Esophagus squamous epithelium (tissue), 5 donors: ENCODE measurements at regions not wholly inside any gene's neighbourhood (a gene's known extent, or its start where the extent isn't known, plus 50 kb on each side); places are given as distances from the start of the nearest gene placed in this dataset.

Experiments
- DNase-seq: peaks from one replicate; lab custom pipeline; 2025; lab: John Stamatoyannopoulos, UW
- H3K27ac ChIP-seq, 4 donors: fragments of 200-600 bp; sonication (generic); one replicate each; pipeline ENCODE4 v1.5.1; 2016 to 2019; ENCODE audit warnings: mild to moderate bottlenecking in 1 of 4
- H3K27me3 ChIP-seq, 4 donors: fragments of 200-600 bp; sonication (generic); 1 replicate in 3 of 4; 2 replicates in 1 of 4; pipeline versions ENCODE4 v1.5.1 to v1.6.0; 2017 to 2021; ENCODE audit warnings: antibody characterized with exemption in 1 of 4
- H3K36me3 ChIP-seq, 3 donors: fragments of 200-600 bp; sonication (generic); one replicate each; pipeline ENCODE4 v1.5.1; 2016 to 2019
- H3K4me1 ChIP-seq, 3 donors: fragments of 200-600 bp; sonication (generic); one replicate each; pipeline ENCODE4 v1.5.1; 2017 to 2019
- H3K4me3 ChIP-seq, 4 donors: fragments of 200-600 bp; sonication (generic); 1 replicate in 3 of 4; 2 replicates in 1 of 4; pipeline ENCODE4 v1.5.1; 2016 to 2019; ENCODE audit warnings: mild to moderate bottlenecking in 2 of 4, moderate library complexity in 1 of 4
- H3K9me3 ChIP-seq, 3 donors: fragments of 200-600 bp; sonication (generic); one replicate each; pipeline ENCODE4 v1.5.1; 2016 to 2019
- CTCF ChIP-seq, 6 experiments: fragments of 450-650 bp in 4 of 6; fragments of 200-600 bp in 2 of 6; sonication (generic) in 2 of 6; IDR thresholded peaks; one replicate each; pipeline ENCODE4 v1.5.1; 2016 to 2019; ENCODE audit warnings: antibody characterized with exemption in 6 of 6, mild to moderate bottlenecking in 4 of 6, moderate library complexity in 4 of 6
- POLR2A ChIP-seq, 4 donors: fragments of 450-650 bp; IDR thresholded peaks; one replicate each; pipeline ENCODE4 v1.6.1; 2017; ENCODE audit warnings: antibody characterized with exemption in 4 of 4, mild to moderate bottlenecking in 4 of 4, moderate library complexity in 3 of 4
- WGBS, 2 donors: methylation state at CpG; one replicate each; pipeline ENCODE4 v1.1.5; 2018; 5-methylcytosine and 5-hydroxymethylcytosine counted together
- intact Hi-C: fragments of 100-400 bp; cut with DNase I; formaldehyde crosslinking; loops from one replicate; pipeline ENCODE4 v1.15.0; 2022
- donor health status: DM: yes; HTN: yes; CAD: no.

GRCh38 chr10:61059636-61060035, 115.7 kb upstream of the RHOBTB1 start:
- intact Hi-C loops: no loop called here
- no peaks in the 10 kb centered on the region for H3K36me3 ChIP-seq

GRCh38 chr10:61052469-61053205, 108.7 kb upstream of the RHOBTB1 start:
- no peak for TF ChIP-seq CTCF (IDR thresholded peaks at IDR 0.05)
- TF ChIP-seq POLR2A (IDR thresholded peaks at IDR 0.05): no peak
- H3K9me3 ChIP-seq: no peaks in the 10 kb centered on the region
- H3K36me3 ChIP-seq: no peaks in the 10 kb centered on the region
- H3K4me1 ChIP-seq: no peaks in the 10 kb centered on the region
- intact Hi-C loops: no loop called here
- WGBS, 2 donors: 80 to 82% methylated on average over 2 of the region's 2 CpGs
- no peak for DNase-seq
- H3K27ac ChIP-seq: no peak overlapping the region
- no peak overlapping the region for H3K4me3 ChIP-seq
- no peaks in the 10 kb centered on the region for H3K27me3 ChIP-seq

More at GRCh38 chr10:61059636-61060035, 115.7 kb upstream of the RHOBTB1 start:
- DNase-seq: no peak
- TF ChIP-seq POLR2A (IDR thresholded peaks at IDR 0.05) (no peak), CTCF (IDR thresholded peaks at IDR 0.05) (no peak)
- Histone ChIP-seq H3K27me3 (no peaks in the 10 kb centered on the region), H3K4me3 (no peak overlapping the region), H3K4me1 (peaks cover 0 to 16% (median 0%) of the 10 kb centered on the region in 3 donors), H3K27ac (no peak overlapping the region), H3K9me3 (no peaks in the 10 kb centered on the region)
- 78 to 79% methylated on average over 5 of the region's 5 CpGs for WGBS, 2 donors

GRCh38 chr10:61051344-61051743, 107.4 kb upstream of the RHOBTB1 start:
- no peak overlapping the region for H3K4me3 ChIP-seq
- DNase-seq: no peak
- H3K27ac ChIP-seq: no peak overlapping the region
- H3K9me3 ChIP-seq: no peaks in the 10 kb centered on the region
- no peaks in the 10 kb centered on the region for H3K4me1 ChIP-seq
- WGBS, 2 donors: 81 to 87% methylated on average over 5 of the region's 5 CpGs
- intact Hi-C loops: no loop called here
- TF ChIP-seq POLR2A (IDR thresholded peaks at IDR 0.05) (no peak), CTCF (IDR thresholded peaks at IDR 0.05) (no peak)
- no peaks in the 10 kb centered on the region for H3K27me3 ChIP-seq
- no peaks in the 10 kb centered on the region for H3K36me3 ChIP-seq

- no peak overlapping the region for H3K4me3 ChIP-seq
- H3K9me3 ChIP-seq: no peaks in the 10 kb centered on the region
- no peaks in the 10 kb centered on the region for H3K27me3 ChIP-seq
- 78 to 79% methylated on average over 5 of the region's 5 CpGs for WGBS, 2 donors
- H3K4me1 ChIP-seq: no peaks in the 10 kb centered on the region
- intact Hi-C loops: no loop called here
- DNase-seq: no peak
- no peaks in the 10 kb centered on the region for H3K36me3 ChIP-seq
- no peak overlapping the region for H3K27ac ChIP-seq
- TF ChIP-seq CTCF (IDR thresholded peaks at IDR 0.05) (no peak), POLR2A (IDR thresholded peaks at IDR 0.05) (no peak)
Observed at GRCh38 chr10:61050120-61050745, 106.2 kb upstream of the RHOBTB1 start.

GRCh38 chr10:61049386-61049785, 105.4 kb upstream of the RHOBTB1 start:
- no peaks in the 10 kb centered on the region for H3K27me3 ChIP-seq
- H3K4me1 ChIP-seq: no peaks in the 10 kb centered on the region
- no peak overlapping the region for H3K27ac ChIP-seq
- intact Hi-C loops: no loop called here
- H3K9me3 ChIP-seq: no peaks in the 10 kb centered on the region
- no peak for TF ChIP-seq CTCF (IDR thresholded peaks at IDR 0.05)
- no peak for TF ChIP-seq POLR2A (IDR thresholded peaks at IDR 0.05)
- WGBS, 2 donors: 71 to 73% methylated on average over 2 of the region's 2 CpGs
- DNase-seq: no peak
- H3K4me3 ChIP-seq: no peak overlapping the region
- H3K36me3 ChIP-seq: no peaks in the 10 kb centered on the region
